NCI-H460 (cell line): ENCODE measurements at regions not wholly inside any gene's neighbourhood (a gene's known extent, or its start where the extent isn't known, plus 50 kb on each side); places are given as distances from the start of the nearest gene placed in this dataset.
"Not testable (repeated sequence)": the region's sequence is repeated elsewhere in the genome, so short reads cannot be mapped to it uniquely, and the experiment has no call there.

Experiments used
- DNase-seq: peaks from one replicate; pipeline ENCODE4 v3.0.0-alpha.2; 2016; ENCODE audit warnings: low read depth; ENCODE audit errors: extremely low read depth

- no peak for DNase-seq
Measured at GRCh38 chr3:4069796-4070195, 233.4 kb upstream of the SETMAR start.

- DNase-seq: no peak
Measured at GRCh38 chr3:4071481-4072184, 231.5 kb upstream of the SETMAR start.

GRCh38 chr3:4077278-4077677 lies 225.9 kb upstream of the SETMAR start:
- DNase-seq: not testable (repeated sequence)

GRCh38 chr3:4077950-4078349 lies 225.2 kb upstream of the SETMAR start:
- DNase-seq: no peak

- no peak for DNase-seq
Measured at GRCh38 chr3:4078903-4079302, 224.3 kb upstream of the SETMAR start.

- DNase-seq: no peak
Measured at GRCh38 chr3:4079339-4080195, 223.6 kb upstream of the SETMAR start.

GRCh38 chr3:4083225-4084015 lies 219.7 kb upstream of the SETMAR start:
- no peak for DNase-seq

- no peak for DNase-seq
Measured at GRCh38 chr3:4084271-4084670, 218.9 kb upstream of the SETMAR start.

- DNase-seq: not testable (repeated sequence)
Measured at GRCh38 chr3:4086662-4087061, 216.5 kb upstream of the SETMAR start.

- DNase-seq: no peak
Measured at GRCh38 chr3:4091786-4092185, 211.4 kb upstream of the SETMAR start.

GRCh38 chr3:4097801-4098200 lies 205.4 kb upstream of the SETMAR start:
- DNase-seq: no peak

GRCh38 chr3:4099607-4100006 lies 203.6 kb upstream of the SETMAR start:
- DNase-seq: no peak

GRCh38 chr3:4107430-4107829 lies 195.7 kb upstream of the SETMAR start:
- no peak for DNase-seq

- DNase-seq: no peak
Measured at GRCh38 chr3:4113811-4114522, 189.2 kb upstream of the SETMAR start.

- no peak for DNase-seq
Measured at GRCh38 chr3:4119119-4119518, 184.1 kb upstream of the SETMAR start.

- no peak for DNase-seq
Measured at GRCh38 chr3:4125576-4125975, 177.6 kb upstream of the SETMAR start.

- DNase-seq: no peak
Measured at GRCh38 chr3:4138150-4138785, 164.9 kb upstream of the SETMAR start.

GRCh38 chr3:4138786-4139431 lies 164.3 kb upstream of the SETMAR start:
- no peak for DNase-seq

GRCh38 chr3:4139462-4140140 lies 163.6 kb upstream of the SETMAR start:
- no peak for DNase-seq
